Breast epithelium (tissue), 4 donors: ENCODE measurements at regions not wholly inside any gene's neighbourhood (a gene's known extent, or its start where the extent isn't known, plus 50 kb on each side); places are given as distances from the start of the nearest gene placed in this dataset.

Experiments used
- DNase-seq, 2 donors: peaks; one replicate each; pipeline ENCODE4 v3.0.0-alpha.2; 2019; ENCODE audit warnings: low spot score in 2 of 2
- H3K27ac ChIP-seq, 2 donors: fragments of 200-600 bp; sonication (generic) in 1 of 2; one replicate each; pipeline ENCODE4 v1.5.1; 2016 to 2019; ENCODE audit warnings: mild to moderate bottlenecking in 1 of 2
- H3K27me3 ChIP-seq, 2 donors: fragments of 200-600 bp; sonication (generic) in 1 of 2; one replicate each; pipeline versions ENCODE4 v1.5.1 to v1.6.0; 2017 to 2019; ENCODE audit warnings: control low read depth in 1 of 2, mild to moderate bottlenecking in 1 of 2
- H3K36me3 ChIP-seq: fragments of 200-600 bp; one replicate; pipeline ENCODE4 v1.5.1; 2019
- H3K4me1 ChIP-seq, 2 donors: fragments of 200-600 bp; sonication (generic); one replicate each; pipeline ENCODE4 v1.5.1; 2016 to 2019; ENCODE audit warnings: control low read depth in 1 of 2
- H3K4me3 ChIP-seq, 3 donors: fragments of 200-600 bp; sonication (generic); 1 replicate in 2 of 3; 2 replicates in 1 of 3; pipeline ENCODE4 v1.5.1; 2016 to 2019; ENCODE audit warnings: mild to moderate bottlenecking in 3 of 3, moderate library complexity in 2 of 3
- H3K9me3 ChIP-seq, 2 donors: fragments of 200-600 bp; sonication (generic) in 1 of 2; one replicate each; pipeline ENCODE4 v1.5.1; 2016 to 2019; ENCODE audit warnings: control low read depth in 1 of 2
- POLR2A ChIP-seq: fragments of 450-650 bp; IDR thresholded peaks from one replicate; pipeline ENCODE4 v1.6.1; 2016; ENCODE audit warnings: antibody characterized with exemption, mild to moderate bottlenecking, moderate library complexity
- POLR2AphosphoS5 ChIP-seq, 3 donors: sonication (generic); formaldehyde crosslinking; IDR thresholded peaks; one replicate each; pipeline ENCODE4 v1.6.1; 2017; ENCODE audit warnings: antibody characterized with exemption in 3 of 3
- intact Hi-C: fragments of 100-400 bp; cut with DNase I; formaldehyde crosslinking; loops from one replicate; pipeline ENCODE4 v1.15.1; 2023; ENCODE audit warnings: low total_unique reads
- TF ChIP-seq, protein P1 (sequence below), 3 donors: fragments of 450-650 bp; IDR thresholded peaks; one replicate each; pipeline ENCODE4 v1.5.1; 2016 to 2017; ENCODE audit warnings: antibody characterized with exemption in 3 of 3, mild to moderate bottlenecking in 3 of 3, moderate library complexity in 3 of 3

GRCh38 chrX:148309413-148309812, 191.0 kb upstream of the AFF2 start:
- H3K27me3 ChIP-seq = peaks cover 0 to 7% of the 10 kb centered on the region in 2 donors
- intact Hi-C loops = no loop called here
- peaks cover 0 to 3% of the 10 kb centered on the region in 2 donors for H3K9me3 ChIP-seq
- no peak for TF ChIP-seq POLR2AphosphoS5 (IDR thresholded peaks at IDR 0.05)
- H3K36me3 ChIP-seq = no peaks in the 10 kb centered on the region
- H3K4me3 ChIP-seq = no peak overlapping the region
- no peak for DNase-seq
- H3K4me1 ChIP-seq = no peaks in the 10 kb centered on the region
- H3K27ac ChIP-seq = no peak overlapping the region

GRCh38 chrX:148310426-148311165, 189.8 kb upstream of the AFF2 start:
- H3K9me3 ChIP-seq = no peaks in the 10 kb centered on the region
- H3K4me3 ChIP-seq = no peak overlapping the region
- H3K27ac ChIP-seq = no peak overlapping the region
- H3K27me3 ChIP-seq = peaks cover 0 to 7% of the 10 kb centered on the region in 2 donors
- DNase-seq = no peak
- no peaks in the 10 kb centered on the region for H3K4me1 ChIP-seq
- TF ChIP-seq POLR2AphosphoS5 (IDR thresholded peaks at IDR 0.05) (no peak), POLR2A (no peak)
- H3K36me3 ChIP-seq = no peaks in the 10 kb centered on the region
- intact Hi-C loops = no loop called here

DNA sequence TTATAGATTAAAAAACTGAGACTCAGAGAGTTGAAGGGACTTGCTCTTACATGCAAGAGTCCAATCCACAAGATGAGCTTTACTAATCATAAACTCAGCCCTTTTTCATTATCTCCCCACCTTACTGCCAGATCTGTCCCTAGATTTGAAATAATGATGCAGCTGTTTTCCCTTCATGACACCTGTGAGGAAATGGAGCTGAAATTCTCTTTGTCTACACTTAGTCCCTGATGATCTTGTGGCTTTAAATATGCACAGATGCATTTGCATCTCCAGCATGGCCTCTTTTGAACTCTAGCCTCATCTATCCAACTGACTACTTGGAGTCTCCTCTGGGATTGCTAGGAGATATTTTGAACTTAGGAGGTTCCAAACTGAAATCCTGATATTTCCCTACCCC, 188.9 kb upstream of the AFF2 start:
- DNase-seq = no peak
- Histone ChIP-seq H3K4me1 (no peaks in the 10 kb centered on the region), H3K27ac (no peak overlapping the region), H3K36me3 (no peaks in the 10 kb centered on the region), H3K4me3 (no peak overlapping the region), H3K9me3 (no peaks in the 10 kb centered on the region), H3K27me3 (peaks cover 0 to 7% of the 10 kb centered on the region in 2 donors)
- TF ChIP-seq POLR2AphosphoS5 (IDR thresholded peaks at IDR 0.05) (no peak), POLR2A (no peak)
- TF ChIP-seq, protein P1, sequence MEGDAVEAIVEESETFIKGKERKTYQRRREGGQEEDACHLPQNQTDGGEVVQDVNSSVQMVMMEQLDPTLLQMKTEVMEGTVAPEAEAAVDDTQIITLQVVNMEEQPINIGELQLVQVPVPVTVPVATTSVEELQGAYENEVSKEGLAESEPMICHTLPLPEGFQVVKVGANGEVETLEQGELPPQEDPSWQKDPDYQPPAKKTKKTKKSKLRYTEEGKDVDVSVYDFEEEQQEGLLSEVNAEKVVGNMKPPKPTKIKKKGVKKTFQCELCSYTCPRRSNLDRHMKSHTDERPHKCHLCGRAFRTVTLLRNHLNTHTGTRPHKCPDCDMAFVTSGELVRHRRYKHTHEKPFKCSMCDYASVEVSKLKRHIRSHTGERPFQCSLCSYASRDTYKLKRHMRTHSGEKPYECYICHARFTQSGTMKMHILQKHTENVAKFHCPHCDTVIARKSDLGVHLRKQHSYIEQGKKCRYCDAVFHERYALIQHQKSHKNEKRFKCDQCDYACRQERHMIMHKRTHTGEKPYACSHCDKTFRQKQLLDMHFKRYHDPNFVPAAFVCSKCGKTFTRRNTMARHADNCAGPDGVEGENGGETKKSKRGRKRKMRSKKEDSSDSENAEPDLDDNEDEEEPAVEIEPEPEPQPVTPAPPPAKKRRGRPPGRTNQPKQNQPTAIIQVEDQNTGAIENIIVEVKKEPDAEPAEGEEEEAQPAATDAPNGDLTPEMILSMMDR (IDR thresholded peaks at IDR 0.05) = no peak
- intact Hi-C loops = no loop called here

DNA sequence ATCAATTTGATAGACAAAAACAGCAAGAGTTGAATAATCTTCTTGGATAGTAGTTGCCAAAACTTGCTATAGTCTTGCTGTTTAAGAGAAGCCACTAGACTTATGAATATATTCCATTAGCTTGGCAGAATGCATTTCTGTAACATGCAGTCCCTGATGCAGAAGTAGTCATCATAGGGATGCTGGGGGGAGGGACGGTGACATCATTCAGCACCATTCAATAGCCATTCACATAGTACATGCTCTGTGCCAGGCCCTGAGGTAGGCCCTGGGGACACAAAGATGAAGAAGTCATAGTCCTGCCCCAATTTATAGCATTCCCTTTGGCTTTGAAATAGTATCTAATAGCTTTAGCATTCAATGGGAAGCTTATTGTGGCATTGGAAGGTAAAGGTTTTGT, 185.5 kb upstream of the AFF2 start:
- intact Hi-C loops = no loop called here
- H3K27ac ChIP-seq = no peak overlapping the region
- no peaks in the 10 kb centered on the region for H3K9me3 ChIP-seq
- H3K27me3 ChIP-seq = no peaks in the 10 kb centered on the region
- TF ChIP-seq, protein P1 (IDR thresholded peaks at IDR 0.05) = no peak
- TF ChIP-seq POLR2AphosphoS5 (IDR thresholded peaks at IDR 0.05) = no peak
- no peak for TF ChIP-seq POLR2A
- no peaks in the 10 kb centered on the region for H3K36me3 ChIP-seq
- no peaks in the 10 kb centered on the region for H3K4me1 ChIP-seq
- no peak overlapping the region for H3K4me3 ChIP-seq
- no peak for DNase-seq

DNA sequence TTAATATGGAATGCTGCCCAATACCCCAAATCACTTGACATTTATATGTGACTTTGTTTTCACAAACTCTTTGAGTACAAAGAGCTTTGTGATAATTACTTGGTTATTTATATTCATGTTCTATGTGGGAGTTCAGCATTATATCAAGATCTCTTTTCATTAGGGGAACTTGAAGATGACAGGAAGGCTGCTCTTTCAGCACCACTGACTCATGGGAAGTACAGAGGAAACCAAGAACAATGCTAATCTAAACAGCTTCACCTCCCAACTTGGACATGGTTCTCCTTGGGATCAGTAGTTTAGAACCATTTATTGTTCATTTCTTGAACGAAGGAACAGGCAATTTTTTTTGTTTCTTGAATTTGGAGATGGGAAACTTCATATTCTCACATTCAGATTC, 184.0 kb upstream of the AFF2 start:
- TF ChIP-seq POLR2AphosphoS5 (IDR thresholded peaks at IDR 0.05) (no peak), POLR2A (no peak)
- TF ChIP-seq, protein P1 (IDR thresholded peaks at IDR 0.05) = no peak
- no peaks in the 10 kb centered on the region for H3K9me3 ChIP-seq
- intact Hi-C loops = no loop called here
- no peak overlapping the region for H3K4me3 ChIP-seq
- no peaks in the 10 kb centered on the region for H3K27me3 ChIP-seq
- no peaks in the 10 kb centered on the region for H3K36me3 ChIP-seq
- DNase-seq = no peak
- H3K4me1 ChIP-seq = no peaks in the 10 kb centered on the region
- H3K27ac ChIP-seq = no peak overlapping the region

DNA sequence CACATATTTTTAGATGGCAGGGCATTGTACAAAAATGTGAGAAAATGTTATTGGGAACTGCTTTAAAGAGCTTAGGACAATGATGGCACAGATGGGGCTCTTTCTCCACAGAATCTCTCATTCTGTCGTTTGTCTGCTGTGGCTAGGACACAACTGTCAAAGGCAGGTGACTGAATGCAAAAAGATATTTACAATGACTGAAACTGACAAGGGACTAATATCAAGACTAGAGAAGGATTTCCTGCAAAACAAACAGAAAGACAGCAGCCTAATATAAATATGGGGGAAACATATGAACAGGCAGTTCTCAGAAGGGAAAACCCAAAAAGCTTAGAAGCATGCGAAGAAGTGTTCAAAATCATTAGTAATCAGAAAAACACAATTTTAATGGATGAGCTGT, 177.5 kb upstream of the AFF2 start:
- no peaks in the 10 kb centered on the region for H3K27me3 ChIP-seq
- no peak for DNase-seq
- no peaks in the 10 kb centered on the region for H3K36me3 ChIP-seq
- no peak overlapping the region for H3K27ac ChIP-seq
- no peak for TF ChIP-seq POLR2AphosphoS5 (IDR thresholded peaks at IDR 0.05)
- no peak for TF ChIP-seq POLR2A
- TF ChIP-seq, protein P1 (IDR thresholded peaks at IDR 0.05) = no peak
- H3K4me1 ChIP-seq = no peaks in the 10 kb centered on the region
- intact Hi-C loops = no loop called here
- H3K9me3 ChIP-seq = peaks cover 0 to 18% of the 10 kb centered on the region in 2 donors
- H3K4me3 ChIP-seq = no peak overlapping the region
